Heart left ventricle (tissue), 13 donors: ENCODE measurements at regions not wholly inside any gene's neighbourhood (a gene's known extent, or its start where the extent isn't known, plus 50 kb on each side); places are given as distances from the start of the nearest gene placed in this dataset.

ENCODE experiments used
- CTCF ChIP-seq, 12 donors: fragments of 200-600 bp; sonication (generic) in 4 of 12; IDR thresholded peaks; one replicate each; pipeline versions ENCODE4 v1.5.0 to v1.8.0; 2018 to 2022; ENCODE audit warnings: antibody characterized with exemption in 12 of 12, mild to moderate bottlenecking in 5 of 12
- POLR2A ChIP-seq, 2 donors: fragments of 450-650 bp; IDR thresholded peaks; one replicate each; pipeline ENCODE4 v1.6.1; 2017; ENCODE audit warnings: antibody characterized with exemption in 2 of 2, mild to moderate bottlenecking in 2 of 2, moderate library complexity in 2 of 2
- donor health status: ischemic (EF 13 %, LVEDD 7.1; RV severe dilation, severe dysfunction).
- donor health status: DM: no; HTN: yes; CAD: no.
- donor health status: DM: no; HTN: no; CAD: no.
- donor health status: ischemic (EF 25% LVEDD 6.9; RV normal size, moderate dysfunction).
- donor health status: ischemic (EF 25% LVEDD 5.7; RV mildly dilated, moderate dysfunction).
- donor health status: ischemic (EF 35%, LVEDD 5.7; RV mildly dilated, moderate dysfunction).
- donor health status: nonischemic (EF 11% LVEDD 7.7; RV severe dilation, severe dysfunction).
- donor health status: DM: yes; HTN: yes; CAD: no.
- donor health status: PGD.
- donor health status: ischemic (EF 29% LVEDD 5.4; RV normal size, mild dysfunction).
- donor health status: nonischemic (EF 23%, LVEDD 6.1; RV moderate dilation, normal function).

- TF ChIP-seq CTCF (IDR thresholded peaks at IDR 0.05) (no peak), POLR2A (IDR thresholded peaks at IDR 0.05) (no peak)
These were observed 299.9 kb upstream of the SFRP2 start for GRCh38 chr4:154088741-154089140.
